ENCODE measurements at regions not wholly inside any gene's neighbourhood (a gene's known extent, or its start where the extent isn't known, plus 50 kb on each side); places are given as distances from the start of the nearest gene placed in this dataset.
A peak's percentile ranks its signal among the peaks of the same experiment; 100 is the strongest.

- no peaks in the 10 kb centered on the region for H3F3A ChIP-seq (ENCODE audit: low read depth)
- TF ChIP-seq EZH2phosphoT487 (IDR thresholded peaks at IDR 0.05; ENCODE audit: borderline replicate concordance) (no peak), CTCF (conservative IDR thresholded peaks at IDR 0.05; ENCODE audit: low read length) (no peak)
- no peak overlapping the region for H3K4me3 ChIP-seq (ENCODE audit: low read length, poor library complexity, severe bottlenecking)
- H4K20me1 ChIP-seq (ENCODE audit: insufficient read depth, low read length, poor library complexity, severe bottlenecking): no peaks in the 10 kb centered on the region
- no peaks in the 10 kb centered on the region for H3K27me3 ChIP-seq (ENCODE audit: insufficient read depth, low read length, poor library complexity, severe bottlenecking)
- no peak overlapping the region for H2AFZ ChIP-seq (ENCODE audit: low read length)
- H3K36me3 ChIP-seq (ENCODE audit: insufficient read depth, low read length): no peaks in the 10 kb centered on the region
- H3K4me1 ChIP-seq (ENCODE audit: insufficient read depth, low read length, poor library complexity, severe bottlenecking): no peaks in the 10 kb centered on the region
- H3K9me2 ChIP-seq (replicated peaks; ENCODE audit: low read depth, low read length): no peaks in the 10 kb centered on the region
- H3K79me2 ChIP-seq (ENCODE audit: insufficient read depth, low read length): no peaks in the 10 kb centered on the region
- no peak overlapping the region for H3K4me2 ChIP-seq (ENCODE audit: low read depth, low read length, poor library complexity, severe bottlenecking)
- H3K9ac ChIP-seq (ENCODE audit: low read depth, low read length, poor library complexity, severe bottlenecking): no peak overlapping the region
- H3K9me3 ChIP-seq (ENCODE audit: insufficient read depth, low read depth, low read length): peaks cover 11% of the 10 kb centered on the region; the same call in 1 of the 2 replicates
Observed at GRCh38 chr13:70809588-70809987, 701.3 kb upstream of the KLHL1 start.

- Histone ChIP-seq H3K4me1 (ENCODE audit: insufficient read depth, low read length, poor library complexity, severe bottlenecking) (peaks cover 6% of the 10 kb centered on the region), H2AFZ (ENCODE audit: low read length) (no peak overlapping the region; the same call in 1 of the 2 replicates), H3K79me2 (ENCODE audit: insufficient read depth, low read length) (no peaks in the 10 kb centered on the region), H3K36me3 (ENCODE audit: insufficient read depth, low read length) (no peaks in the 10 kb centered on the region), H3K4me2 (ENCODE audit: low read depth, low read length, poor library complexity, severe bottlenecking) (no peak overlapping the region), H3K9me2 (replicated peaks; ENCODE audit: low read depth, low read length) (no peaks in the 10 kb centered on the region), H3K9me3 (ENCODE audit: insufficient read depth, low read depth, low read length) (no peaks in the 10 kb centered on the region), H3K9ac (ENCODE audit: low read depth, low read length, poor library complexity, severe bottlenecking) (no peak overlapping the region), H3K4me3 (ENCODE audit: low read length, poor library complexity, severe bottlenecking) (no peak overlapping the region), H3K27me3 (ENCODE audit: insufficient read depth, low read length, poor library complexity, severe bottlenecking) (no peaks in the 10 kb centered on the region), H4K20me1 (ENCODE audit: insufficient read depth, low read length, poor library complexity, severe bottlenecking) (no peaks in the 10 kb centered on the region), H3F3A (ENCODE audit: low read depth) (no peaks in the 10 kb centered on the region)
- TF ChIP-seq EZH2phosphoT487 (IDR thresholded peaks at IDR 0.05; ENCODE audit: borderline replicate concordance): no peak
- no peak for TF ChIP-seq CTCF (conservative IDR thresholded peaks at IDR 0.05; ENCODE audit: low read length)
Observed at GRCh38 chr13:70798385-70798784, 690.1 kb upstream of the KLHL1 start.

- no peak overlapping the region for H3K4me3 ChIP-seq (ENCODE audit: low read length, poor library complexity, severe bottlenecking)
- no peaks in the 10 kb centered on the region for H3K9me3 ChIP-seq (ENCODE audit: insufficient read depth, low read depth, low read length)
- no peak overlapping the region for H2AFZ ChIP-seq (ENCODE audit: low read length)
- H3F3A ChIP-seq (ENCODE audit: low read depth): no peaks in the 10 kb centered on the region
- no peaks in the 10 kb centered on the region for H3K79me2 ChIP-seq (ENCODE audit: insufficient read depth, low read length)
- no peaks in the 10 kb centered on the region for H4K20me1 ChIP-seq (ENCODE audit: insufficient read depth, low read length, poor library complexity, severe bottlenecking)
- no peaks in the 10 kb centered on the region for H3K36me3 ChIP-seq (ENCODE audit: insufficient read depth, low read length)
- no peak overlapping the region for H3K4me2 ChIP-seq (ENCODE audit: low read depth, low read length, poor library complexity, severe bottlenecking)
- no peaks in the 10 kb centered on the region for H3K27me3 ChIP-seq (ENCODE audit: insufficient read depth, low read length, poor library complexity, severe bottlenecking)
- peaks cover 7% of the 10 kb centered on the region for H3K4me1 ChIP-seq (ENCODE audit: insufficient read depth, low read length, poor library complexity, severe bottlenecking)
- H3K9me2 ChIP-seq (replicated peaks; ENCODE audit: low read depth, low read length): no peaks in the 10 kb centered on the region
- H3K9ac ChIP-seq (ENCODE audit: low read depth, low read length, poor library complexity, severe bottlenecking): no peak overlapping the region
- TF ChIP-seq EZH2phosphoT487 (IDR thresholded peaks at IDR 0.05; ENCODE audit: borderline replicate concordance) (no peak), CTCF (conservative IDR thresholded peaks at IDR 0.05; ENCODE audit: low read length) (peak; percentile 57)
Observed at GRCh38 chr13:70795484-70795883, 687.2 kb upstream of the KLHL1 start.

All from Loucy (cell line).